ENCODE measurements at regions not wholly inside any gene's neighbourhood (a gene's known extent, or its start where the extent isn't known, plus 50 kb on each side); places are given as distances from the start of the nearest gene placed in this dataset.

DNA sequence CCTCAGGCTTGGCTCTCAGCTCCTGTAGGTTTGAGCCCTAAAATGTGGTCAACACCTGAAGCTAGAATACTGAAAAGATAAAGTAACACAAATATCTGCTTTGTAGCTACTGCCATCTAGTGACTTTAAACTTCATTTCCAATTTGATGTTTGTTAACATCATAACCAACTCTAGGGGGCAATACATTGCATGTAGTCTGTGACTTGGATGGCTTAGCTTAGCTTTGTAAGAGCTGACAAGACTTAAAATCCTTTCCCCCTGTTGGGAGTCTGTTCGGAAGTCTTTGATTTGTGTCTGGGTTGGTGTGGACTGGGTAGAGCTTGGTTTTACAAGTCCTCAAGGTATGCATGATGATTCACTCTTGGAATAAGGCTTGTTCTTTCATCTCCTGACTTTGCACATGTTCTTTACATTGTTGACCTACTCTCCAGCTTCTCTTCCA, 51.7 kb downstream of the SCN11A start:
- Histone ChIP-seq H3K9me3 (no peaks in the 10 kb centered on the region), H3K4me3 (ENCODE audit: low read depth, low read length) (no peak overlapping the region), H3K4me1 (no peaks in the 10 kb centered on the region), H3K27me3 (no peaks in the 10 kb centered on the region), H3K36me3 (no peaks in the 10 kb centered on the region)
- DNase-seq = no peak
- peak; percentile 75 for TF ChIP-seq CTCF (IDR thresholded peaks at IDR 0.05; ENCODE audit: low read depth, low read length)

GRCh38 chr3:38998086-38998485, 53.7 kb downstream of the SCN11A start:
- no peaks in the 10 kb centered on the region for H3K27me3 ChIP-seq
- H3K4me3 ChIP-seq (ENCODE audit: low read depth, low read length) = no peak overlapping the region
- no peak for DNase-seq
- no peaks in the 10 kb centered on the region for H3K36me3 ChIP-seq
- no peaks in the 10 kb centered on the region for H3K4me1 ChIP-seq
- H3K9me3 ChIP-seq = no peaks in the 10 kb centered on the region
- no peak for TF ChIP-seq CTCF (IDR thresholded peaks at IDR 0.05; ENCODE audit: low read depth, low read length)

- Histone ChIP-seq H3K4me3 (ENCODE audit: low read depth, low read length) (no peak overlapping the region), H3K4me1 (no peaks in the 10 kb centered on the region), H3K9me3 (no peaks in the 10 kb centered on the region), H3K27me3 (no peaks in the 10 kb centered on the region), H3K36me3 (no peaks in the 10 kb centered on the region)
- no peak for DNase-seq
- no peak for TF ChIP-seq CTCF (IDR thresholded peaks at IDR 0.05; ENCODE audit: low read depth, low read length)
Measured at GRCh38 chr3:38996193-38996592, 55.6 kb downstream of the SCN11A start.

DNA sequence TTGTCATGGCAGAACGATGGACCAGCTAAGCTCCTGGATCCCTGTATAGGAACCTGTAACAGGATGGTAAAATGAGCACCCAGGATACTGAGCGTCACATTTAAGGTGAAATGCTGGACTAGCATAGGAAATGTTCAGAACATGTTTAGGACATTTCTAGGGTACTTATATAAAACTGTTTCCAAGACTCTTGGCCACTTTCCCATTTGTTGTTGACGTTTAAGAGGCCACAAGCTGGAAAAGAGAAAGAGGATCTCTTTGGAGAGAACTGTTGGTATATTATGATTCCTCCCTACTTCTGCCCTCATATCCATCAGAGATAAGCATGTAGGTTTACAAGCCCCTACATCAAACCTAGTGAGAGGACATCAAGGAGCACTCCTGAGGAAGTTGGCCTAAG, 57.5 kb downstream of the SCN11A start:
- Histone ChIP-seq H3K27me3 (no peaks in the 10 kb centered on the region), H3K9me3 (no peaks in the 10 kb centered on the region), H3K4me1 (no peaks in the 10 kb centered on the region), H3K4me3 (ENCODE audit: low read depth, low read length) (no peak overlapping the region), H3K36me3 (no peaks in the 10 kb centered on the region)
- no peak for DNase-seq
- TF ChIP-seq CTCF (IDR thresholded peaks at IDR 0.05; ENCODE audit: low read depth, low read length) = no peak

- H3K4me3 ChIP-seq (ENCODE audit: low read depth, low read length) = no peak overlapping the region
- TF ChIP-seq CTCF (IDR thresholded peaks at IDR 0.05; ENCODE audit: low read depth, low read length) = no peak
- H3K27me3 ChIP-seq = no peaks in the 10 kb centered on the region
- no peaks in the 10 kb centered on the region for H3K36me3 ChIP-seq
- H3K4me1 ChIP-seq = no peaks in the 10 kb centered on the region
- no peak for DNase-seq
- no peaks in the 10 kb centered on the region for H3K9me3 ChIP-seq
Measured at GRCh38 chr3:38992117-38992760, 59.5 kb downstream of the SCN11A start.

DNA sequence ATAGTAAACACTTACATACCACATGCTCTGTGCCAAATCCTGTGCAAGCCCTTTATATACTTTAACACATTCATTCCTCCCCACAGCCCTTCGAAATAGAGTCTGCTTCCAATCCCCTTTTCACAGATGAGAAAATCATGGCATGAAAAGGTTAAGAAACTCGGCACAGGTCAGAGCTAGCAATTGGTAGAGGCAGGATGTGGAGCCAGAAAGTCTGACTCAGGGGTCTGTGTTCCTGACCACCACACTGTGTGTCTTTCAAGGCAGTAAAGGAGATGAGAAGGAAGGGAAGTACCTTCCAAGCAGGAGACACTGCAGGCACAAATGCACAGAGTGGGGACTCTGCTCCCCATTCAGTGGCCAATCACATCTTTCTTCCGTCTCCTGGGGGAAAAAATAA, 61.1 kb downstream of the SCN11A start:
- no peaks in the 10 kb centered on the region for H3K4me1 ChIP-seq
- no peaks in the 10 kb centered on the region for H3K36me3 ChIP-seq
- no peaks in the 10 kb centered on the region for H3K27me3 ChIP-seq
- DNase-seq = no peak
- H3K9me3 ChIP-seq = no peaks in the 10 kb centered on the region
- TF ChIP-seq CTCF (IDR thresholded peaks at IDR 0.05; ENCODE audit: low read depth, low read length) = no peak
- no peak overlapping the region for H3K4me3 ChIP-seq (ENCODE audit: low read depth, low read length)

Measured in BE2C (cell line).